DMS79 treated with DMSO at 0.1 percent for 48 hours (cell line): ENCODE measurements at regions not wholly inside any gene's neighbourhood (a gene's known extent, or its start where the extent isn't known, plus 50 kb on each side); places are given as distances from the start of the nearest gene placed in this dataset.
"Not testable (repeated sequence)": the region's sequence is repeated elsewhere in the genome, so short reads cannot be mapped to it uniquely, and the experiment has no call there.

Source experiments
- DNase-seq: peaks from one replicate; lab custom pipeline; 2025; lab: John Stamatoyannopoulos, UW

DNA sequence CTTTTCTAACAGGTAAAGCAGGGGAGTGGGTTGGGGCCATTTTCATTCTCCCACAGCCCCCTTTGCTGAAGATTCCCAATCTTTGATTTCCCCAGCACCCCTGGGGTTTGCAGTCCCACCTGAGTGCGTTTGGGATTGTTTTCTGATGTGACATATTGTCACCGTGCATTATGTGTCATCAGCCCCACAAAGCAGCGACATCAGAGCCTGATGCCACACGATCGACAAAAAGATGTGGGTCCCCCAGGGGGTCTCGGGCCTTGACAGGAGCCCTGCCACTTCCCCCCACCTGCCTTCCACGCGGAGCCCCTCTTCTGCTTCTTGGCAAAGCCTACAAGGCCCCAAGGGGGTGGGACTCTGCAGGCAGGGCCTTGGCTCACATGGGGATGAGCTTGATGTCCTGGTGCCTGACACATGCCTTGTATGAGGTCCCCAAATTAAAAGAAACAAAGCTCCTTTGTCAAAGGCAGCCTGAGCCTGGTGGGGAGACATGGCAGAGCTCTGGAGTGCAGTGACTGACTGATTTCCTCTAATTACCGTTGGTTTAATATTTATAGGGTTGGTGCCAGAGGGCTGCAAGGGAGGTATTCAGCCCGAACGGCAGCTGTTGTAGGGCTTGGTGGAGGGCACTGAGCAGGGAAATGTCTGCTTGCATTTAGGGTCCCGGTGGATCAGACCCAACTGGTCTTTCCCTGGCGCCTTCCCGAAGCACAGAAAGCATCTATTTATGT, 149.2 kb downstream of the MIAT start:
- DNase-seq, result no peak

DNA sequence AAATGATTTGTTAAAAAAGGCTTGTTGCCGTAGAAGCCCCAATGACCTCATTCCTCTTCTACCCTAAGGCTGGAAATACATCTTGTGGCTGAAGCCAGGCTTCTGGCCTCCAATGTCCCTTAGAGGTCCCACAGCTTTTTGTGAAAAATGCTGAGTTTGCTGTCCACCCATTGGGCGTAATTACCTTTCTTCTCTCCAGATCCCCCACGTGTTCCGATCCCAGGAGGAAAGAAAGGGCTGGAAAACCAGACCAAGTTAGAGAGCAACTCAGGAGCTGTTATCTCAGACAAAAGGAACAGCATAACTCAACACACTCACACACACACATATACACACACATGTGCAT, 154.2 kb downstream of the MIAT start:
- DNase-seq, result no peak

DNA sequence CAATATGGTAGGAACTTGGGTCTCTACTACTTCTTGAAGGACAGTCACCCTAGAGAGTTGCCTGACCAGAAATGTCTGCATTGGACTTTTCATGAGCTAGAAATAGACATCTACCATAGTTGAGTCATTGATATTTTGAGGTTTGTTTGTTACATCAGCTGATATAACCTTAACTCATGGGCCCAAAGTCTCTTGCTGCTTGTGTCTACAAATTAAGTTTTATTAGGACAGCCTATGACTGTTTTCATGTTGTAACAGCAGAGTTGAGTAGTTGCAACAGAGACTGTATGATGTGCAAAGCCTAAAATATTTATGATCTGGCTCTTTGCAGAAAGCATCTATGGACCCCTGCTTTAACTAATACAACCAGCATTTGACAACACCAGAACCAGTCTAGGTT, 155.3 kb downstream of the MIAT start:
- no peak for DNase-seq

DNA sequence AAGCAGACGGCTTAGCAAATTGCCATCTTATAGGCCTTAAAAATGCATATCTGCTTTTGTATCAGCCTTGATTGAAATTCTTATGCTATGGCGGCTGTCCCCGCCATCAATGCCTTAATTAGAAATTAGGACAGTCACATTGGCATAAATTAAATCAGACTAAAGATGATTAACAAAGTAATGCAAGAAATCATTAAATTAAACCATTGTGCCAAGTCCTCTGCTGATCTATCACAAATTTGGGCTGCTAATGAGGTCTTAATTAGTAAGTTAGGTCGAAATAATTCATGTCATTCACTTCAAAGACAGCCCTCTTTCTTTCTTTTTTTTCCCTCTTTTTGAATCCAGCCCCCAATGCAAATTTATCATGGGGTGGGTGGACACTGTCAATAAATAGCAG, 159.3 kb downstream of the MIAT start:
- no peak for DNase-seq

DNA sequence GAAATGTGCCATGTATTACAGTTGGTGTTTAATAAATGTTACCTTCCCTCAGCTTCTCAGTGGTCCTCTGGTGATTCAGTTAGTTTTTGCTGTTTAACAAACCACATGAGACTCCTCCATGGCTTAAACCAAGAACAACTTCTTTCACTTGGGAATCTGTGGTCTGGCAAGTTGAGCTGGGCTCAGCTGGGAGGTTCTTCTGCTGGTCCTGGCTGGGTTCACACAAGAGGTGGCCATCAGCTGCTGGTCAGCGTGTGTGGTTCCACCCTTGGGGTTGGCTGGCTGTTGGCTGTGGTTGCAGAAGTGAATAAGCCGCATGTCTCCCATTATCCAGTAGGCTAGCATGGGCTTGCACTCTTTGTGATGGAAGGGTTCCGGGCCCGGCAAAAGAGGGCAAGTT, 160.5 kb downstream of the MIAT start:
- no peak for DNase-seq

DNA sequence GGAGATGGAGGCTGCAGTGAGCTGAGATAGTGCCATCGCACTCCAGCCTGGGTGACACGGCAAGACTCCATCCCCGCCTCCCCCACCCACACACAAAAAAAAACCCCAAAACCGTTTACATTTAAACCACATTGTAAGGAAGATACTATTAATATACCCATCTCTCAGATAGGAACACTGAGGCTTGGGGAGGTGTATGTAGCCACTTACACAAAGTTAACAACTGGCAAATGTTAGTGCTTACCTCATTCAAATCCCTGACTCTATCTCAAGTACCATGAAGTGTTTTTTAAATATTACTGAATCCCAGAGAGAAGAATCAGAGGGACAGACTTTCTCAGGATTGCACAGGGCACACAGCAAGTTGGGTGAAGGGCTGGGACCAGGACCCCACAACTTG, 164.5 kb downstream of the MIAT start:
- DNase-seq, result no peak

DNA sequence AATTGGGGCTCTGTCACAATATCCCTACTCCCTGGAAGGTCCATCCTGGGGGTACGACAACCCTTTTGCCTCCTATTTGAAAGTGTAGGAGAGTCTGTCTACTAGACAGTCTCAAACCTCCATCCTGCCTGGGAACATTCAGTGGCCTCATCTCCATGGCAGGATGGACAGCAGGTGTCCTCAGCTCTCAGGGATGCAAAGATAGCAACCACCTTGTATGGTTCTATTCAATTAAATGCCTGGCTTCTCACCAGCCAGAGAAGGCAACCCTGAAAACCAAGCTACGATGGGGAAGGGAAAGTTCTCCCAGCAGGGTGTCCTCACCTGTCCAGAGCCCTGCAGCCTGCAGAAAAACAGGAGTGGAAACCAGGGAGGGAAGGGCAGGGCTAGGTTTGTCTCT, 164.9 kb downstream of the MIAT start:
- DNase-seq, result no peak

DNA sequence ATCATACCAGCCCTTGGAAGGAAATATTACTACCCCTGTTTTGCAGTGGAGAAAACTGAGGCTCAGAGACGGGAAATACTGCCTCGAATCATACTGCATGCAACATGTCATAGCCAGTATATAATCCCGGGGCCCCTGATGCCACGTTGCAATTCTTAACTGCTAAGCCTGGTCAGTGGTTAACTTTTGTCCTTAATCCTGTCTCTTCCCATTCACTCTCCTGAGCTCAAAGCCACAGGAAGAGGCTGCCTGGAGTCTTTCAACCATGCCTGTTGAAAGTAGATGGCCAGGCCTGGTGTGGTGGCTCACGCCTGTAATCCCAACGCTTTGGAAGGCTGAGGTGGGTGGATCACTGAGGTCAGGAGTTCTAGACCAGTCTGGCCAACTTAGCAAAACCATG, 166.6 kb downstream of the MIAT start:
- no peak for DNase-seq

DNA sequence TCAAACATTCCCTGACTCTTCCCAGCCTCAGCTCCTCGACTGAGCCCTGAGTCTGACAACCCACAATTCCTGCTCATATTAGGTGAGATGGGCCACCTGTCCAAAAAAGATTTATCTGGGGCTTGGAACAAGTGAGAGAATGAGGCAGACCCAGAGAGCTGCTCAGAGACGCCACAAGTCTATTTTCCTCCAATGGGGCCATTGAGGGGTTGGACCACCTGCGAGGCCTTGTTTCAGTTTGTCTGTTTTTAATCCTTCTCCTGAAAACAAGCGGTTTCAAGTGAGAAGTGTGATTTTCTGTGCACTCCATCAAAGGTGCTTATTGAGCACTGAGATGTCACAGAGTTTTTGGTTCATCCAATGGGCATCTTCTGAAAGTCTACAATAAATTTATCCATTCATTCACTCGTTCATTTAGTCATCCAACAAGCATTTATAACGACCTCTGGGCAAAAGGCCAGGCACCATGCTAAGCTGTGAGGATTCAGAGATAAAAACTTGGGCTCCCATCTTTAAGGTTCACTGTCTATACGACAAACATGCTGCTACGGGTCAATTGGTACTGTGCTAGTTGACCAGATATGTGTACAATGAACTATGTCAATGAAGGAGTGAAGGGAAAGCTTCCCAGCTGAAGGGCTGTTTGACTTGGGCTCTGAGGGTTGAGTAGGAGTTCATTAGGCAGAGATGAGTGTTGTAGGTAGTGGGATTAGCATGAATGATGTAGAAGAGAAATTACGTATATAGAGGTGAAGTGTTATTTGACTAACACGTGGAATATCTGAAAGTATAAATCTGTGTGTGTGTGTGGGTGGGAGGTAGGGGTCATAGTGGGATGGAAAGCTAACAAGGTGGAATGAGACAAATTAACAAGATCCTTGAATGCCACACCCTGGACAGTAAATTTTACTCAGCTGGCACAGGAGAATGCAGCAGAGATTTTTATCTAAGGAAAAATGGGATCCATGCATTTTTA, 168.9 kb downstream of the MIAT start:
- DNase-seq, result no peak

DNA sequence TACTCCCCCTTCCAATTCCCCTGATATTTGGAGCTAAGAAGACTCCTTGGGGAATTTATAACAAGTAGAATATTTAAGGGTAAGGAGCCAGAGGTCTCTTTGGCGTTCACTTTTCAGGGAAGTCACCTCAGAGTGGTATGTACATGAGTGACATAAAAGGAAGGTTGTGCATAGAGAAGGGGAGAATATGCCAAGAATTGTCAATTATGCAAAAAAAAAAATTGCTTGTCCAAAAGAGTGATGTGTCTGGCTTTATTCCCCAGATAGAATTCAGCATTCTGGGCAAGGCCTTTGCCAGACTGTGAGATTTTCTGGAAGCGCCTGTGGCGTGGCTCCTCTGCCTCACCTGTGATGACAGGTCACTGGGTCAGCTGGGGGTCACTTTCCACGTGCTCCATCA, 170.2 kb downstream of the MIAT start:
- no peak for DNase-seq

DNA sequence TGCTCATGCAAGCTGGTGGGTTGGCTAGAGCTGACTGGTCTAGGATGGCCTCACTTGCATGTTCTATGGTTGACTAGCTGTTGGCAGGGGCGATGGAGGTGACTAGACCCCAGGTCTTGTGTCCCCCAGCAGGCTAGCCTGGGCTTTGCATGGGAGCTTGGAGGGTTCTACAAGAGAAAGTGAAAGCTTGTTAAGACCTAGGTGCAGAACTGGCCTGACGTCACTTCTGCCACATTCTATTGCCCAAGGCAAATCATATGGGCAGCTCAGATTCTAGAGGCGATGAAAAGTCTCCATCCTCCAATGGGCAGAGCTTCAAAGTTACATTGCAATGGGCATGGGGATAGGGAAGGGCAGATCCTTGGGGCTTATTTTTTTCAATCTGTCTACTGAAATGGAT, 170.9 kb downstream of the MIAT start:
- DNase-seq, result no peak

DNA sequence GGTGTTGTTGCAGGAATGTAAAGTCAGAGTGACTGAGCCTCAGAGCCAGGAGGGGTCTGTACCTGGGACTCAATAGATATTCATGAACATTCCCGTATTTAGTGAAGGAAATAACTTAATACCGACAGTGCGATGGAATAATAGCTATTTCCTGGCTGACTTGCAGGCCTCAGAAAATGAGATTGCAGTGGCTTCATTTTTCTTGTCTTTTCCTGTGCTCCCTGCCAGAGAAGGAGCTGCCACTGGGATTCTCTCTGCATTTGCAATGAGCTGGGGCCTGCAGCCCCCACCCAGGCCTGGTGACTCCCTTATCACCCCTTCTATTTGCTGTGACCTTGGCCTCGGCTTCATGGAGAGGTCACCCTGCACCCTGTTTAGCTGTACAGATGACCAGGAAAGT, 173.4 kb downstream of the MIAT start:
- no peak for DNase-seq

DNA sequence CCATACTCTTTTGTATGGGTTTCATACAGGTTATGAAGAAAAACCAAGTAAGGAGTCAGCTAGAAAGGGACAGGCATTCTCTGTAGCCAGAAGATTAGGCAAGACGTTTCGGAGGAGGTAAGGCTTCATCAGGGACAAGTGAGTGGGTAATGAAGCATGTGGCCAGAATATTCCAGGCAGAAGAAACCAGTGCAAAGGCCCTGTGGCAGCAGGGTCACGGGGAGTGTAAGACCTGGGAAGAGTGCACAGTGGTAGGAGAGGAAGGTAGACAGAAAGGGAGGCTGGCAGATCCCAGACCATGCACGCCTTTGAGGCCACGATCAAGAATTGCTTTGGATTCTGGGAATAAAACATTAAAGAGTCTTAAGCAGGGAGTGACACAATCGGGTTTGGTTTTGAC, 177.6 kb downstream of the MIAT start:
- no peak for DNase-seq

DNA sequence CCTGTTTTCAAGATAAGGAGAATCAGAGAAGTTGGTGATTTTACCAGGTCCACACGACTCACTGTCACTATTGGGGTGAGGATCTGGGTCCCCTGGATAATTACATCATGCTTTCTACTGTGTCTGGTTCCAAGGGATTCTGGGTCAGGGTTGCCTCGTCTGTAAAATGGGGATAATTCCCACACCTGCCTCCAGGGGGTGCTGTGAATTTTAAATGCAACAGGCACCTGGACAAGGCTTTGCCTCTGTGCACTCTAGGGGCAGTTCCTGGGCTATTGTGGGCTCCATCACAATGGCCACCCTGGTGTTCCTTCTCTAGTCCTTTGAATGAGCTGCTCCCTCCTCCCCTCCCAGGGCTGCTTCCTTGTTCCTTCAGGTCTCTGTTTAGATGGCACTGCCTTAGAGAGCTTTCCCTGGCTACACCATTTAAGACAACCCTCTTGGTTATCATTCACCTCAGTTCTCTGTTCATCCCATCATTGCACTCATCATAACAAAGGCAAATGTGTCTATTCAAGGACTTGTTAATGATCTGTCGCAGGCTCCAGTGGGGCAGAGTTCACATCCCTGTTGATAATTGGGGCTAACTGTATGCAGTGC, 178.6 kb downstream of the MIAT start:
- DNase-seq, result no peak

DNA sequence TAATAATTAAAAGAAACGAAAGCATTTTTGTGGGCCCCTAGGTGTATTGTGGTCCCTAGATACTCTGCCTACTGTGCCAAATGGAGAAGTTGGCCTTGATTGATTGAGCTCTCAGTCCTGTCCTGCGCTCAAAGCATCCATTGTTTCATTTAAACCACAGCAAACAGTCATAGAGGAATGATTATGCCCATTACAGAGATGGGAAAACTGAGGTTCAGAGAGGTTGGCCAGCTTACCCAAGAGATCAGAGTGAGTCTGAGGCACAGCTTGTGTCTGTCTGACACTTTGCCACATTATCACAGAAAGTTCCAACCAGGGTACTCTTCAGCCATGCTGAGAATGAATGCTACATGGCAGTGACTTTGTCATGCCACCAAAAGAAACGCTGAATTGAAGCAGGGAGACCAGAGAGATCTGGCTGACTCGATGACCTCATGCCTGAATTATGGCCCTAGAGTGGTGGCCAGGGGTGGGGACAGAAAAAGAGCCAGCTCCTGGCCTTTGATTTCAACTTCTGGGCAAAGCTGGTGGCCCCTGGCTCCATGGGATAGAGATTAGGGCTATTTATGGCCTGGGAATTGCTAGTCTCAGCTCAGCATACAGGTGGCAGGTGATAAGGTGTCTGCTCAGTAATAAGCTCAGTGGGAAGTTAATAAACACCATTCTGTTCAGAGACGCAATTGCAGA, 180.5 kb downstream of the MIAT start:
- no peak for DNase-seq

DNA sequence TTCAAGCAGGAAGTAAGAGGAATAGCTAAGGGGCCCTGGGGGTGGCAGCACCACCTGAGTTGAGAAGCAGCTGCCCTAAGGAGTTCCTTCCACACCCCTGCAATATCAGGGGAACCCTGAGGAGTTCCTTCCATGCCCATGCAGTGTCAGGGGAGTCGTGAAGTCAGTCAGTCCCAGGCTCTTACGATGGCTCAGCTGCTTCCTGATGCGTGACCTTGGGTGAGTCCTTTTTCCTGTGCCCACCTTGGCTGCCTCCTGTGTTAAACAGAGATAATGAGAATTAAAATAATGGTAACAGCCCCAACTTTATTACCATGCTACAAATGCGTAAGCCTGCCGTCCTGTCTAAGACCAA, 181.1 kb downstream of the MIAT start:
- no peak for DNase-seq

DNA sequence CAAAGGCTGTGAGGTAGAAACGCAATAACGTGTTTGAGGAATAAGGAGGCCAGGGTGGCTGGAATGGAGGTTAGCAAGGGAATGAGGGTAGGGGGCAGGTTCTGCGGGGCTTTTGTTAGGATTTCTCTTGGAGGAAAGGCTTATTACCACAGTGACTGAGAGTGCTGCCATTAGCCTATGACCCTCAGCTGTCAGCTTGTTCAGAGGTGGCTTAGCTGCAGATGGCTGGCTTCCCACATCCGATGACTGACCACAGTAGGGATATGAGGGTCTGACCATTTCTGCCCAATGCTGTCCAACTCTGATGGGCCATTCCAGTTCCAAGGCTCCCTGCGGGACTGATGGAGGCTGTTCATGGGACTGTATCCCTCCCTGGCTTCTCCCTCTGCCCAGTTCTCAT, 181.8 kb downstream of the MIAT start:
- no peak for DNase-seq

DNA sequence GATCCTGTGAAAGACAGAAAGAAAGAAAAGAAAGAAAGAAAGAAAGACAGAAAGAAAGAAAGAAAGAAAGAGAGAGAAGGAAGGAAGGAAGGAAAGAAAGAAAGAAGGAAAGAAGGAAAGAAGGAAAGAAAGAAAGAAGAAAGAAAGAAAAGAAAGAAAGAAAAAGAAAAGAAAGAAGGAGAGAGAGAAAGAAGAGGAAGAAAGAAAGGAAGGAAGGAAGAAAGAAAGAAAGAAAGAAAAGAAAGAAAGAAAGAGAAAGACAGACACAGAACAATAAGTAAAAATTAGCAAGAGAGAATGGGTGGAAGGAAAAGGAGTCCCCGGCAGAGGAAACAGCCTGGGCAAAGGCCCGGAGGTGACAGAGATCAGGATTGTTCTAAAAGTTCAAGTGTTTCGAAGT, 183.4 kb downstream of the MIAT start:
- not testable (repeated sequence) for DNase-seq

DNA sequence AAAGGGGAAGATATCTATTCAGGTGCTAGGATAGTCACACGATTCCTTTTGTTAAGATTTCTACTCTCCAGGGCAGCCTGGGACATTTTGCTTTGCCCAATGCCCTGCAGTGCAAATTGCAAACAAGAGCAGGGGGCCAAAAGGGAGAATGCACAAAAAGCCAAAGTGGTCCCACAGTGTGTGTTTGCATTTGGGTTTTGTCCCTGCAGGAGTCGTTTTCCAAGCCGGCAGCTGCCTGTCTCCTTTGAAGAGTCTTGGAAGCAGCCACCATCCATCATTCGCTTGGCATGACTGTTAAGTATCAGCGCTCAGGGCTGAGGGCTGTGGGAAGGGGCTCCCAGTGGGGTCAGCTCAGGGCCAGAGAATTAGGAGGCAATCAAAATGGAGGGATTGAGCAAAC, 184.7 kb downstream of the MIAT start:
- no peak for DNase-seq

DNA sequence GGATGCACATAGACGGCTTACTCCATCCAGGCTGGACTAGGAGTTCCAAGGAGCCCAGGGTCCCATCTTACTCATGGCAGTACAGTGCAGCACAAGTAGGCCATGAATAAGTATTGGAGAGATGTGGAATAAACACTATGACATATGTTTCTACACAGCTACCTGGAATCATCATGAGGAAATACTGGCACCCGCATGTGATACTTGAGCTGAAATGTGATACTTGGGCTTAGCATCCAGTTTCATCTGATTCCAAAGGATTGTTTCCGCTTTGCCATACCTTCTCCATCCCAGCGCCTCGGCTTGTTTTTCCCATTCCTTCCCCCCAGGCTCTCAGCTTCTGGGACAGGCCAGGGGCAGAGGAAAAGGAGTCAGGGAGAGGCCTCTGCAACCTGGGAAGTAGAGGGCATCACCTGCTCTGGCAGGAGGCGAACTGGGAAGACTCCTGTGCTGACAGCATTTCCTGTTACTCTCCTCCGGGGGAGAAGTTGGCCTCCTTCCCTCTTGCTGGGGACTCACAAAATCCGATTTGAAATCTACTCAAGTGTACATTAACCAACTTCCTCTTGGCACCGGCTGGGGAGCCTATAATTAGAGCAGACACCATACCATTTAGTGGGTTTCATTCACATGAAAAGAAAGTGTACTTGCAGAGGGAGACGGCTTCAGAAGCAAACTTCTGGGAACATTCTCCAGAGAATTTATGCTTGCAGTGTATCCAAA, 187.8 kb downstream of the MIAT start:
- peak; percentile 2 for DNase-seq

DNA sequence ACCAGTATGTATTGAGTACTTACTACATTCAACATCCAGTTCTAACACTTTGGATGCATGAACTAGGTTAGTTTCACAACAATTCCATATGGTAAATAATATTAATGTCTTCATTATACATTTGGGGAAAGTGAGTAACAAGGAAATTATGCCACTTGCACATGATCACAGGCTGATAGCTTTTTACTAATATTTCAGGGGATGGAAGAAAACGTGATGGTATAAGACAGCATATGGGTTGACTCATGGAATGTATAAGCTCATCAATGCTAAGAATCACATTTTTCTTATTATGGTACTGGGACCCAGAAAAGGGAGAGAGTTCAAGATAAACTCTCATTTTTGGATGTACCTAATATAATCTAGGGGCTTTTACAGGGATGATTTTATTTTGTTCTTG, 188.7 kb downstream of the MIAT start:
- no peak for DNase-seq

DNA sequence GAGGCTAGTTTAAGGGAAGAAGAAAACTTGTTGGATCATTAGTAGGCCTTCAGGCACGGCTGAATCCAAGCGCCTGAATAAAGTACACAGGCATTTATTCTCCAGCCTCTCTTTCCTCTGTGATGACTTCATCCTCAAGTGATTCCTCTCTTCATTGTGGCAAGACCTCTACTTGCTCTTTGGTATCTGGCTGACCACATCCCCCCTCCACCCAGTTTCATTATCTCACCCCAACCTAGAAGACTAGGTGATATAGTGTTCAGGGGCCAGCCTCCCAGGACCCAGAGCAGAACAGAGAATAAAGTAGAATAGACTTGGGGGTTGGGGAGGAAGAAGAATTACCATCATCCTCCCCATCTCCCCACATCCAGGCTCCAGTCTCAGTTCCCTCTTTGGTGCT, 189.3 kb downstream of the MIAT start:
- no peak for DNase-seq
